ENCODE measurements at regions not wholly inside any gene's neighbourhood (a gene's known extent, or its start where the extent isn't known, plus 50 kb on each side); places are given as distances from the start of the nearest gene placed in this dataset.
A peak's percentile ranks its signal among the peaks of the same experiment; 100 is the strongest.

DNA sequence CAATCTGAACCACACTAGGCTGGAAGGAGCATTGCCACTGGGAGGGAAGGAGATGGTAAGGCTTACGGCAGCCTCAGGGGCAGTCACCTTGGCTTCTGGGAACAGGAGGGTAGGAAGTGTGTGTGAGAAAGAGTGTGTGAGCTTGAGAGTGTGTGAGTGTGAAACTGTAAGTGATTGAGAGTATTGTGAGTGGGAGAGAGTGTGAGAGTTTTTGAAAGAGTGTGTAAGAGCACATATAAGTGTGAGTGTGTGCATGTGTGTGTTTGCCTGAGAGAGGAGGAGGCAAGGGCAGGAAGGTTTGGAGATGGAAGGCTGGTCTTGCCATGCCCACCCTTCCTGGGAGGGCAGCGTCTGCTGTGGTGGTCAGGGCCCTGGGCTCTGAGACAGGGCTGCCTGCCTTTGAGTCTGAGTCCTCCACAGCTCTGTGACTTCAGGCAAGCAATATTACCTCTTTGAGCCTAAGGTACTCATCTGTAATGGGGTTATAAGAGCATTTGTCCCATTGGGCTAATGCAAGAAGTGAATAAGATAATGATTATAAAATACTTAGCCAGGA lies 51.9 kb upstream of the BOD1 start:
- no peak overlapping the region for H3T11ph ChIP-seq (ENCODE audit: low read length)
- H4K8ac ChIP-seq (replicated peaks; ENCODE audit: insufficient read length, low read depth, low read length) = no peak overlapping the region
- no peak overlapping the region for H2AFZ ChIP-seq (ENCODE audit: low read length)
- peaks cover 39 to 44% of the 10 kb centered on the region in 2 experiments for H3K9me3 Mint-ChIP-seq
- H2BK15ac ChIP-seq (ENCODE audit: low read depth, low read length) = no peak overlapping the region
- no peak overlapping the region for H2BK120ac ChIP-seq (ENCODE audit: low read depth, low read length, poor library complexity, severe bottlenecking)
- H3K23ac ChIP-seq (ENCODE audit: insufficient read length, low read depth, low read length) = no peak overlapping the region
- peaks cover 8% of the 10 kb centered on the region; the same call in 1 of the 2 replicates for H3K4me1 ChIP-seq (ENCODE audit: insufficient read depth, low read length)
- H2BK12ac ChIP-seq (ENCODE audit: insufficient read length, low read depth, low read length) = no peak overlapping the region
- no peak overlapping the region for H4K5ac ChIP-seq (ENCODE audit: insufficient read length, low read depth, low read length)
- H4K20me1 ChIP-seq (ENCODE audit: control insufficient read depth, insufficient read depth, insufficient read length) = no peaks in the 10 kb centered on the region
- H3K36me3 Mint-ChIP-seq (ENCODE audit: insufficient read depth in 1 of 3, low read depth in 3 of 3) = peaks cover 30 to 41% (median 37%) of the 10 kb centered on the region in 3 experiments
- H2BK5ac ChIP-seq (ENCODE audit: insufficient read length, low read length) = no peak overlapping the region
- peaks cover 49 to 51% of the 10 kb centered on the region in 2 experiments for H3K4me1 Mint-ChIP-seq
- H3K4me2 ChIP-seq (ENCODE audit: insufficient read depth, insufficient read length, low read length) = no peak overlapping the region
- H3K27me3 ChIP-seq (ENCODE audit: insufficient read depth, low read length) = no peaks in the 10 kb centered on the region
- no peak overlapping the region for H3K9ac ChIP-seq (ENCODE audit: extremely low read depth, insufficient read length, low read length)
- H3K18ac ChIP-seq (ENCODE audit: insufficient read length, low read depth, low read length) = no peak overlapping the region
- H2AK5ac ChIP-seq (ENCODE audit: insufficient read length, low read length) = no peak overlapping the region
- H3K27ac ChIP-seq (ENCODE audit: insufficient read length, low read depth, low read length) = peak overlapping the region; percentile 90
- no peaks in the 10 kb centered on the region for H3K79me2 ChIP-seq (ENCODE audit: insufficient read depth, low read length)
- peak overlapping the region; percentile 26 to 76 (median 44); a peak in 6 of 7 replicates for H3K27ac Mint-ChIP-seq
- no peak overlapping the region; a peak in 1 of 5 replicates for H3K4me3 Mint-ChIP-seq
- no CpG with 5 or more reads among the region's 2 CpGs for WGBS (ENCODE audit: extremely low coverage, insufficient read length, low lambda C conversion rate)
- no peaks in the 10 kb centered on the region for H3K23me2 ChIP-seq (ENCODE audit: insufficient read length, low read depth, low read length, poor library complexity, severe bottlenecking)
- H3K79me1 ChIP-seq (ENCODE audit: insufficient read depth, low read depth, low read length, poor library complexity, severe bottlenecking) = no peaks in the 10 kb centered on the region
- H3K56ac ChIP-seq (ENCODE audit: insufficient read length, low read depth, low read length) = no peak overlapping the region
- peaks cover 8% of the 10 kb centered on the region for H3K27me3 Mint-ChIP-seq (ENCODE audit: low read depth)
- H3K4ac ChIP-seq (ENCODE audit: low read depth, low read length) = no peak overlapping the region
- no peak overlapping the region for H2BK20ac ChIP-seq (ENCODE audit: low read depth, low read length, poor library complexity, severe bottlenecking)
- H3K14ac ChIP-seq (ENCODE audit: insufficient read depth, low read length) = no peak overlapping the region
- H4K91ac ChIP-seq (ENCODE audit: insufficient read length, low read depth, low read length) = no peak overlapping the region
- DNase-seq = no peak
- TF ChIP-seq, protein P1, sequence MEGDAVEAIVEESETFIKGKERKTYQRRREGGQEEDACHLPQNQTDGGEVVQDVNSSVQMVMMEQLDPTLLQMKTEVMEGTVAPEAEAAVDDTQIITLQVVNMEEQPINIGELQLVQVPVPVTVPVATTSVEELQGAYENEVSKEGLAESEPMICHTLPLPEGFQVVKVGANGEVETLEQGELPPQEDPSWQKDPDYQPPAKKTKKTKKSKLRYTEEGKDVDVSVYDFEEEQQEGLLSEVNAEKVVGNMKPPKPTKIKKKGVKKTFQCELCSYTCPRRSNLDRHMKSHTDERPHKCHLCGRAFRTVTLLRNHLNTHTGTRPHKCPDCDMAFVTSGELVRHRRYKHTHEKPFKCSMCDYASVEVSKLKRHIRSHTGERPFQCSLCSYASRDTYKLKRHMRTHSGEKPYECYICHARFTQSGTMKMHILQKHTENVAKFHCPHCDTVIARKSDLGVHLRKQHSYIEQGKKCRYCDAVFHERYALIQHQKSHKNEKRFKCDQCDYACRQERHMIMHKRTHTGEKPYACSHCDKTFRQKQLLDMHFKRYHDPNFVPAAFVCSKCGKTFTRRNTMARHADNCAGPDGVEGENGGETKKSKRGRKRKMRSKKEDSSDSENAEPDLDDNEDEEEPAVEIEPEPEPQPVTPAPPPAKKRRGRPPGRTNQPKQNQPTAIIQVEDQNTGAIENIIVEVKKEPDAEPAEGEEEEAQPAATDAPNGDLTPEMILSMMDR (conservative IDR thresholded peaks at IDR 0.05) = no peak
- H3K9me3 ChIP-seq (ENCODE audit: control insufficient read depth, low read depth, low read length) = no peaks in the 10 kb centered on the region

Measured in H9 (cell line).